ENCODE measurements at regions not wholly inside any gene's neighbourhood (a gene's known extent, or its start where the extent isn't known, plus 50 kb on each side); places are given as distances from the start of the nearest gene placed in this dataset.

DNA sequence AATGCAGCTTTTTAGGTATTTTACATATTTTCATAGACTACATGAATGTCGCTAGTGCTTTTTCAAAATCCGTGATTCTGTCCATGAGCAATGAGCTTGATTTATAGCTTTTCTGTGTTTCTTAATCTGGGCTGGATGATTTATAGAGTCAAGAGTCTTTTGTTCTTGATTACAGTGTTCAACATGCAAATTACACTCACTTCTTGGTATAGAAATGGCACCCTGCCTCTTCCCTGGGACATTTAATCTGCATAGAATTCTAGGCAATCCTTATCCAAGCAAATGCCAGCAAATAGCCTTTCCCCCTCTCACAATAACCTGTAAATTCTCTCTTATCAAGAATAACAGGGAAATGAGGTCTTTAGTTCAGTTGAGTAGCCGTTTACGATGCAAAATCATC lies 246.2 kb upstream of the SEMA3C start:
- Histone ChIP-seq H3K9ac (ENCODE audit: low read depth in 1 of 2, low read length in 2 of 2) (no peak overlapping the region), H3K9me3 (ENCODE audit: control insufficient read depth in 4 of 4, low read length in 3 of 4) (no peaks in the 10 kb centered on the region), H3K27ac (ENCODE audit: low read depth in 1 of 2, low read length in 2 of 2) (no peak overlapping the region), H3K27me3 (ENCODE audit: control insufficient read depth in 4 of 4, insufficient read depth in 4 of 4, low read length in 3 of 4) (no peaks in the 10 kb centered on the region), H3K36me3 (ENCODE audit: control insufficient read depth in 4 of 4, insufficient read depth in 3 of 4, low read depth in 1 of 4, low read length in 3 of 4) (no peaks in the 10 kb centered on the region), H3K4me1 (ENCODE audit: control insufficient read depth in 4 of 4, insufficient read depth in 4 of 4, low read length in 3 of 4) (no peaks in the 10 kb centered on the region), H3K4me3 (ENCODE audit: low read depth in 1 of 3, low read length in 3 of 3) (no peak overlapping the region)
- TF ChIP-seq SP1 (IDR thresholded peaks at IDR 0.05) (no peak), NR2F2 (IDR thresholded peaks at IDR 0.05) (no peak), RAD21 (IDR thresholded peaks at IDR 0.05) (no peak), HNF4G (IDR thresholded peaks at IDR 0.05) (no peak), GABPA (IDR thresholded peaks at IDR 0.05 in 1 of 2, conservative IDR thresholded peaks at IDR 0.05 in 1 of 2) (no peak), EGR1 (IDR thresholded peaks at IDR 0.05; ENCODE audit: low read depth in 2 of 2) (no peak), YY1 (IDR thresholded peaks at IDR 0.05) (no peak), FOXA2 (IDR thresholded peaks at IDR 0.05) (no peak), RXRA (IDR thresholded peaks at IDR 0.05) (no peak), HNF4A (conservative IDR thresholded peaks at IDR 0.05) (no peak), JUND (IDR thresholded peaks at IDR 0.05) (no peak), TAF1 (conservative IDR thresholded peaks at IDR 0.05) (no peak)
- TF ChIP-seq, protein P1, sequence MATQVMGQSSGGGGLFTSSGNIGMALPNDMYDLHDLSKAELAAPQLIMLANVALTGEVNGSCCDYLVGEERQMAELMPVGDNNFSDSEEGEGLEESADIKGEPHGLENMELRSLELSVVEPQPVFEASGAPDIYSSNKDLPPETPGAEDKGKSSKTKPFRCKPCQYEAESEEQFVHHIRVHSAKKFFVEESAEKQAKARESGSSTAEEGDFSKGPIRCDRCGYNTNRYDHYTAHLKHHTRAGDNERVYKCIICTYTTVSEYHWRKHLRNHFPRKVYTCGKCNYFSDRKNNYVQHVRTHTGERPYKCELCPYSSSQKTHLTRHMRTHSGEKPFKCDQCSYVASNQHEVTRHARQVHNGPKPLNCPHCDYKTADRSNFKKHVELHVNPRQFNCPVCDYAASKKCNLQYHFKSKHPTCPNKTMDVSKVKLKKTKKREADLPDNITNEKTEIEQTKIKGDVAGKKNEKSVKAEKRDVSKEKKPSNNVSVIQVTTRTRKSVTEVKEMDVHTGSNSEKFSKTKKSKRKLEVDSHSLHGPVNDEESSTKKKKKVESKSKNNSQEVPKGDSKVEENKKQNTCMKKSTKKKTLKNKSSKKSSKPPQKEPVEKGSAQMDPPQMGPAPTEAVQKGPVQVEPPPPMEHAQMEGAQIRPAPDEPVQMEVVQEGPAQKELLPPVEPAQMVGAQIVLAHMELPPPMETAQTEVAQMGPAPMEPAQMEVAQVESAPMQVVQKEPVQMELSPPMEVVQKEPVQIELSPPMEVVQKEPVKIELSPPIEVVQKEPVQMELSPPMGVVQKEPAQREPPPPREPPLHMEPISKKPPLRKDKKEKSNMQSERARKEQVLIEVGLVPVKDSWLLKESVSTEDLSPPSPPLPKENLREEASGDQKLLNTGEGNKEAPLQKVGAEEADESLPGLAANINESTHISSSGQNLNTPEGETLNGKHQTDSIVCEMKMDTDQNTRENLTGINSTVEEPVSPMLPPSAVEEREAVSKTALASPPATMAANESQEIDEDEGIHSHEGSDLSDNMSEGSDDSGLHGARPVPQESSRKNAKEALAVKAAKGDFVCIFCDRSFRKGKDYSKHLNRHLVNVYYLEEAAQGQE (IDR thresholded peaks at IDR 0.05) = no peak
- TF ChIP-seq, protein P2, sequence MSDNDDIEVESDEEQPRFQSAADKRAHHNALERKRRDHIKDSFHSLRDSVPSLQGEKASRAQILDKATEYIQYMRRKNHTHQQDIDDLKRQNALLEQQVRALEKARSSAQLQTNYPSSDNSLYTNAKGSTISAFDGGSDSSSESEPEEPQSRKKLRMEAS (IDR thresholded peaks at IDR 0.05) = no peak
- TF ChIP-seq, protein P3, sequence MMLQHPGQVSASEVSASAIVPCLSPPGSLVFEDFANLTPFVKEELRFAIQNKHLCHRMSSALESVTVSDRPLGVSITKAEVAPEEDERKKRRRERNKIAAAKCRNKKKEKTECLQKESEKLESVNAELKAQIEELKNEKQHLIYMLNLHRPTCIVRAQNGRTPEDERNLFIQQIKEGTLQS (IDR thresholded peaks at IDR 0.05) = no peak
- TF ChIP-seq, protein P4, sequence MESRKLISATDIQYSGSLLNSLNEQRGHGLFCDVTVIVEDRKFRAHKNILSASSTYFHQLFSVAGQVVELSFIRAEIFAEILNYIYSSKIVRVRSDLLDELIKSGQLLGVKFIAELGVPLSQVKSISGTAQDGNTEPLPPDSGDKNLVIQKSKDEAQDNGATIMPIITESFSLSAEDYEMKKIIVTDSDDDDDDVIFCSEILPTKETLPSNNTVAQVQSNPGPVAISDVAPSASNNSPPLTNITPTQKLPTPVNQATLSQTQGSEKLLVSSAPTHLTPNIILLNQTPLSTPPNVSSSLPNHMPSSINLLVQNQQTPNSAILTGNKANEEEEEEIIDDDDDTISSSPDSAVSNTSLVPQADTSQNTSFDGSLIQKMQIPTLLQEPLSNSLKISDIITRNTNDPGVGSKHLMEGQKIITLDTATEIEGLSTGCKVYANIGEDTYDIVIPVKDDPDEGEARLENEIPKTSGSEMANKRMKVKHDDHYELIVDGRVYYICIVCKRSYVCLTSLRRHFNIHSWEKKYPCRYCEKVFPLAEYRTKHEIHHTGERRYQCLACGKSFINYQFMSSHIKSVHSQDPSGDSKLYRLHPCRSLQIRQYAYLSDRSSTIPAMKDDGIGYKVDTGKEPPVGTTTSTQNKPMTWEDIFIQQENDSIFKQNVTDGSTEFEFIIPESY (IDR thresholded peaks at IDR 0.05) = no peak
- DNase-seq (ENCODE audit: low spot score) = no peak
- 81% methylated on average over 4 of the region's 4 CpGs for WGBS

DNA sequence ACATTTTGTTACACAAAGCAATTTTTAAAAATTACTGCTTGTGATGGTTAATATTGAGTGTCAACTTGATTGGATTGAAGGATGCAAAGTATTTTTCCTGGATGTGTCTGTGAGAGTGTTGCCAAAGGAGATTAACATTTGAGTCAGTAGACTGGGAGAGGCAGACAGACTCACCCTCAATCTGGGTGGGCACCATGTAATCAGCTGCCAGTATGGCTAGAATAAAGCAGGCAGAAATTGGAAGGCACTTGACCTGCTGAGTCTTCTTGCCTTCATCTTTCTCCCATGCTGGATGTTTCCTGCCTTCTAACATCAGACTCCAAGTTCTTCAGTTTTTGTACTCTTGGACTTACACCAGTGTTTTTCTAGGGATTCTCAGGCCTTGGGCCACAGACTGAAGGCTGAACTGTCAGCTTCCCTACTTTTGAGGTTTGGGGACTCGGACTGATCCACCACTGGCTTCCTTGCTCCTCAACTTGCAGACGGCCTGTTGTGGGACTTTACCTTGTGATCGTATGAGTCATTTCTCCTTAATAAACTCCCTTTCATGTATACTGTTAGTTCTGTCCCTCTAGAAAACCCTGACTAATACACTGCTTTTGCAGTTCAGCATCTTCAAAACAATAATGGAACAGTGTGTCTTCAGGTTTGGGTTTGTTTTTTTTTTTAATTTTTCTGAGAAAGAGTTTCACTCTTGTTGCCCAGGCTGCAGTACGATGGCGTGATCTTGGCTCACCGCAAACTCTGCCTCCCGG lies 244.1 kb upstream of the SEMA3C start:
- 92% methylated on average over 7 of the region's 7 CpGs for WGBS
- H3K9ac ChIP-seq (ENCODE audit: low read depth in 1 of 2, low read length in 2 of 2) = no peak overlapping the region
- H3K4me1 ChIP-seq (ENCODE audit: control insufficient read depth in 4 of 4, insufficient read depth in 4 of 4, low read length in 3 of 4) = no peaks in the 10 kb centered on the region
- H3K4me3 ChIP-seq (ENCODE audit: low read depth in 1 of 3, low read length in 3 of 3) = no peak overlapping the region
- H3K9me3 ChIP-seq (ENCODE audit: control insufficient read depth in 4 of 4, low read length in 3 of 4) = no peaks in the 10 kb centered on the region
- no peak overlapping the region for H3K27ac ChIP-seq (ENCODE audit: low read depth in 1 of 2, low read length in 2 of 2)
- no peaks in the 10 kb centered on the region for H3K36me3 ChIP-seq (ENCODE audit: control insufficient read depth in 4 of 4, insufficient read depth in 3 of 4, low read depth in 1 of 4, low read length in 3 of 4)
- no peaks in the 10 kb centered on the region for H3K27me3 ChIP-seq (ENCODE audit: control insufficient read depth in 4 of 4, insufficient read depth in 4 of 4, low read length in 3 of 4)
- no peak for DNase-seq (ENCODE audit: low spot score)
- TF ChIP-seq, protein P4 (IDR thresholded peaks at IDR 0.05) = no peak
- TF ChIP-seq RXRA (IDR thresholded peaks at IDR 0.05) = no peak
- no peak for TF ChIP-seq YY1 (IDR thresholded peaks at IDR 0.05)
- TF ChIP-seq RAD21 (IDR thresholded peaks at IDR 0.05) = no peak
- TF ChIP-seq NR2F2 (IDR thresholded peaks at IDR 0.05) = no peak
- TF ChIP-seq GABPA (IDR thresholded peaks at IDR 0.05 in 1 of 2, conservative IDR thresholded peaks at IDR 0.05 in 1 of 2) = no peak
- no peak for TF ChIP-seq HNF4A (conservative IDR thresholded peaks at IDR 0.05)
- no peak for TF ChIP-seq EGR1 (IDR thresholded peaks at IDR 0.05; ENCODE audit: low read depth in 2 of 2)
- TF ChIP-seq, protein P2 (IDR thresholded peaks at IDR 0.05) = no peak
- TF ChIP-seq, protein P3 (IDR thresholded peaks at IDR 0.05) = no peak
- TF ChIP-seq, protein P5, sequence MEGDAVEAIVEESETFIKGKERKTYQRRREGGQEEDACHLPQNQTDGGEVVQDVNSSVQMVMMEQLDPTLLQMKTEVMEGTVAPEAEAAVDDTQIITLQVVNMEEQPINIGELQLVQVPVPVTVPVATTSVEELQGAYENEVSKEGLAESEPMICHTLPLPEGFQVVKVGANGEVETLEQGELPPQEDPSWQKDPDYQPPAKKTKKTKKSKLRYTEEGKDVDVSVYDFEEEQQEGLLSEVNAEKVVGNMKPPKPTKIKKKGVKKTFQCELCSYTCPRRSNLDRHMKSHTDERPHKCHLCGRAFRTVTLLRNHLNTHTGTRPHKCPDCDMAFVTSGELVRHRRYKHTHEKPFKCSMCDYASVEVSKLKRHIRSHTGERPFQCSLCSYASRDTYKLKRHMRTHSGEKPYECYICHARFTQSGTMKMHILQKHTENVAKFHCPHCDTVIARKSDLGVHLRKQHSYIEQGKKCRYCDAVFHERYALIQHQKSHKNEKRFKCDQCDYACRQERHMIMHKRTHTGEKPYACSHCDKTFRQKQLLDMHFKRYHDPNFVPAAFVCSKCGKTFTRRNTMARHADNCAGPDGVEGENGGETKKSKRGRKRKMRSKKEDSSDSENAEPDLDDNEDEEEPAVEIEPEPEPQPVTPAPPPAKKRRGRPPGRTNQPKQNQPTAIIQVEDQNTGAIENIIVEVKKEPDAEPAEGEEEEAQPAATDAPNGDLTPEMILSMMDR (IDR thresholded peaks at IDR 0.05; ENCODE audit: low read depth, low read length, missing input control) = no peak
- TF ChIP-seq SP1 (IDR thresholded peaks at IDR 0.05) = no peak
- TF ChIP-seq FOXA2 (IDR thresholded peaks at IDR 0.05) = no peak
